ENCODE measurements at regions not wholly inside any gene's neighbourhood (a gene's known extent, or its start where the extent isn't known, plus 50 kb on each side); places are given as distances from the start of the nearest gene placed in this dataset.
"Not testable (repeated sequence)": the region's sequence is repeated elsewhere in the genome, so short reads cannot be mapped to it uniquely, and the experiment has no call there.

- ATAC-seq (no peak), DNase-seq (ENCODE audit: low read depth, low spot score) (no peak)
- BruUV-seq (replicated peaks) = no TSS peak
These were observed 100.2 kb downstream of the C11orf87 start for GRCh38 chr11:109522116-109522755.

DNA sequence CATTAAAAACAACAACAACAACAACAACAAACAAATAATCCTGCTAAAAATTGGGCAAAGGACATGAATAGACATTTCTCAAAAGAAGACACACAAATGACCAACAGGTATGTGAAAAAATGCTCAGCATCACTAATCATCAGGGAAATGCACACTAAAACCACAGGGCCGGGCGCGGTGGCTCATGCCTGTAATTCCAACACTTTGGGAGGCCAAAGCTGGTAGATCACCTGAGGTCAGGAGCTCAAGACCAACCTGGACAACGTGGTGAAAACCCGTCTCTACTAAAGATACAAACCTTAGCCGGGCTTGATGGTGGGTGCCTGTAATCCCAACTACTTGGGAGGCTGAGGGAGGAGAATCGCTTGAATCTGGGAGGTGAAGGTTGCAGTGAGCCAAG, 103.6 kb downstream of the C11orf87 start:
- intact Hi-C loops (cut with micrococcal nuclease; ENCODE audit: unreplicated experiment); H3K27me3 ChIP-seq (ENCODE audit: control insufficient read depth, insufficient read depth, low read length); H3K36me3 ChIP-seq (ENCODE audit: control insufficient read depth, insufficient read depth, low read length); CTCF ChIA-PET; POLR2A ChIA-PET; H3K4me3 ChIP-seq (ENCODE audit: low read depth in 2 of 2, low read length in 2 of 2); in situ Hi-C loops (cut with HindIII; ENCODE audit: low pct_unique_long_range_greater_than_20kb, low sequenced_read_pairs); H3K27ac ChIP-seq (ENCODE audit: low read length); BruUV-seq (replicated peaks); H3K4me1 ChIP-seq (ENCODE audit: control insufficient read depth, insufficient read depth, low read length); DNase-seq (ENCODE audit: low read depth, low spot score); H3K9me3 ChIP-seq (ENCODE audit: control insufficient read depth, insufficient read depth, low read depth, low read length); ATAC-seq: not testable (repeated sequence)

More at GRCh38 chr11:109522116-109522755, 100.2 kb downstream of the C11orf87 start:
- Histone ChIP-seq H3K4me3 (ENCODE audit: low read depth in 2 of 2, low read length in 2 of 2) (no peak overlapping the region), H3K27ac (ENCODE audit: low read length) (no peak overlapping the region), H3K27me3 (ENCODE audit: control insufficient read depth, insufficient read depth, low read length) (no peaks in the 10 kb centered on the region), H3K36me3 (ENCODE audit: control insufficient read depth, insufficient read depth, low read length) (no peaks in the 10 kb centered on the region), H3K4me1 (ENCODE audit: control insufficient read depth, insufficient read depth, low read length) (no peaks in the 10 kb centered on the region), H3K9me3 (ENCODE audit: control insufficient read depth, insufficient read depth, low read depth, low read length) (no peaks in the 10 kb centered on the region)
- in situ Hi-C loops (cut with HindIII; ENCODE audit: low pct_unique_long_range_greater_than_20kb, low sequenced_read_pairs) = no loop called here
- intact Hi-C loops (cut with micrococcal nuclease; ENCODE audit: unreplicated experiment) = no loop called here
- ChIA-PET CTCF (no interaction called here), POLR2A (no interaction called here)
- TF ChIP-seq SIN3A (IDR thresholded peaks at IDR 0.05; ENCODE audit: borderline replicate concordance, insufficient read depth, low read depth, low read length) (no peak), CTCF (IDR thresholded peaks at IDR 0.05) (no peak), REST (IDR thresholded peaks at IDR 0.05; ENCODE audit: insufficient read depth in 1 of 2, low read depth in 2 of 2, low read length in 1 of 2) (no peak), TCF7L2 (IDR thresholded peaks at IDR 0.05; ENCODE audit: low read depth, low read length) (no peak), POLR2AphosphoS5 (IDR thresholded peaks at IDR 0.05; ENCODE audit: low read depth, low read length) (no peak)

DNA sequence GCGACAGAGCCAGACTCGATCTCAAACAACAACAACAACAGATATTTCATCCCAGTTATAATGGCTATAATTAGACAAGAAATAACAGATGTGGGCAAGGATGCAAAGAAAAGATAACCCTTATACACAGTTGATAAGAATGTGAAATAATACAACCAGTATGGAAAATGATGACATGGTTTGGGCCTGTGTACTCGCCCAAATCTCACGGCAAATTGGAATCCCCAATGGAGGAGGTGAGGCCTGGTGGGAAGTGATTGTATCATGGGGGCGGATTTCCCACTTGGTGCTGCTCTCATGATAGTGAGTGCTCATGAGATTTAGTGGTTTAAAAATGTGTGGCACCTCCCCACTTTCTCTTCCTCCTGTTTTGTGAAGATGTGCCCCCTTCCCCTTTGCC, 104.1 kb downstream of the C11orf87 start:
- Histone ChIP-seq H3K36me3 (ENCODE audit: control insufficient read depth, insufficient read depth, low read length) (no peaks in the 10 kb centered on the region), H3K4me1 (ENCODE audit: control insufficient read depth, insufficient read depth, low read length) (no peaks in the 10 kb centered on the region), H3K27ac (ENCODE audit: low read length) (no peak overlapping the region), H3K27me3 (ENCODE audit: control insufficient read depth, insufficient read depth, low read length) (no peaks in the 10 kb centered on the region), H3K4me3 (ENCODE audit: low read depth in 2 of 2, low read length in 2 of 2) (no peak overlapping the region), H3K9me3 (ENCODE audit: control insufficient read depth, insufficient read depth, low read depth, low read length) (no peaks in the 10 kb centered on the region)
- ChIA-PET POLR2A (no interaction called here), CTCF (no interaction called here)
- ATAC-seq (no peak), DNase-seq (ENCODE audit: low read depth, low spot score) (no peak)
- in situ Hi-C loops (cut with HindIII; ENCODE audit: low pct_unique_long_range_greater_than_20kb, low sequenced_read_pairs) (no loop called here), intact Hi-C loops (cut with micrococcal nuclease; ENCODE audit: unreplicated experiment) (no loop called here)
- TF ChIP-seq CTCF (IDR thresholded peaks at IDR 0.05) = no peak
- TF ChIP-seq SIN3A (IDR thresholded peaks at IDR 0.05; ENCODE audit: borderline replicate concordance, insufficient read depth, low read depth, low read length) = no peak
- no peak for TF ChIP-seq POLR2AphosphoS5 (IDR thresholded peaks at IDR 0.05; ENCODE audit: low read depth, low read length)
- no peak for TF ChIP-seq TCF7L2 (IDR thresholded peaks at IDR 0.05; ENCODE audit: low read depth, low read length)
- no peak for TF ChIP-seq REST (IDR thresholded peaks at IDR 0.05; ENCODE audit: insufficient read depth in 1 of 2, low read depth in 2 of 2, low read length in 1 of 2)
- no TSS peak for BruUV-seq (replicated peaks)

All from Panc1 (cell line).